ENCODE measurements at regions not wholly inside any gene's neighbourhood (a gene's known extent, or its start where the extent isn't known, plus 50 kb on each side); places are given as distances from the start of the nearest gene placed in this dataset.

GRCh38 chr15:96612917-96613316 lies 282.4 kb downstream of the NR2F2 start:
- no peak for DNase-seq (ENCODE audit: extremely low read depth, low read depth)
- no peak for TF ChIP-seq CTCF (IDR thresholded peaks at IDR 0.05; ENCODE audit: low read depth, low read length)

GRCh38 chr15:96619174-96619573 lies 288.7 kb downstream of the NR2F2 start:
- DNase-seq (ENCODE audit: extremely low read depth, low read depth): no peak
- no peak for TF ChIP-seq CTCF (IDR thresholded peaks at IDR 0.05; ENCODE audit: low read depth, low read length)

- no peak for TF ChIP-seq CTCF (IDR thresholded peaks at IDR 0.05; ENCODE audit: low read depth, low read length)
Measured at GRCh38 chr15:96622714-96623113, 292.2 kb downstream of the NR2F2 start.

GRCh38 chr15:96625256-96625655 lies 294.8 kb downstream of the NR2F2 start:
- DNase-seq (ENCODE audit: extremely low read depth, low read depth): no peak

More at GRCh38 chr15:96622714-96623113, 292.2 kb downstream of the NR2F2 start:
- no peak for DNase-seq (ENCODE audit: extremely low read depth, low read depth)

GRCh38 chr15:96627031-96627568 lies 296.6 kb downstream of the NR2F2 start:
- TF ChIP-seq CTCF (IDR thresholded peaks at IDR 0.05; ENCODE audit: low read depth, low read length): no peak
- DNase-seq (ENCODE audit: extremely low read depth, low read depth): no peak

More at GRCh38 chr15:96625256-96625655, 294.8 kb downstream of the NR2F2 start:
- TF ChIP-seq CTCF (IDR thresholded peaks at IDR 0.05; ENCODE audit: low read depth, low read length): no peak

GRCh38 chr15:96629511-96629910 lies 299.0 kb downstream of the NR2F2 start:
- no peak for TF ChIP-seq CTCF (IDR thresholded peaks at IDR 0.05; ENCODE audit: low read depth, low read length)
- DNase-seq (ENCODE audit: extremely low read depth, low read depth): no peak

- TF ChIP-seq CTCF (IDR thresholded peaks at IDR 0.05; ENCODE audit: low read depth, low read length): no peak
Measured at GRCh38 chr15:96638793-96639192, 308.3 kb downstream of the NR2F2 start.

More at GRCh38 chr15:96638793-96639192, 308.3 kb downstream of the NR2F2 start:
- DNase-seq (ENCODE audit: extremely low read depth, low read depth): no peak

Data from AG09319 (cell line).